Neutrophil (primary cell): ENCODE measurements at regions not wholly inside any gene's neighbourhood (a gene's known extent, or its start where the extent isn't known, plus 50 kb on each side); places are given as distances from the start of the nearest gene placed in this dataset.

Source experiments
- H3K27ac ChIP-seq: fragments of 200-600 bp; sonication (generic); 2 replicates; pipeline ENCODE4 v1.5.1; 2016; ENCODE audit warnings: mild to moderate bottlenecking, moderate library complexity
- H3K27me3 ChIP-seq: fragments of 200-600 bp; sonication (generic); 2 replicates; pipeline ENCODE4 v1.6.0; 2016; ENCODE audit warnings: mild to moderate bottlenecking
- H3K36me3 ChIP-seq: fragments of 200-600 bp; sonication (generic); 2 replicates; pipeline ENCODE4 v1.5.1; 2017
- H3K4me1 ChIP-seq, 2 experiments: fragments of 200-600 bp in 1 of 2; sonication (generic) in 1 of 2; 1 replicate in 1 of 2; 2 replicates in 1 of 2; pipeline versions ENCODE4 v1.5.1 to v1.6.1; 2013 to 2016; ENCODE audit warnings: low read depth in 1 of 2, low read length in 1 of 2, mild to moderate bottlenecking in 1 of 2, moderate library complexity in 1 of 2; ENCODE audit not compliant: control insufficient read depth in 1 of 2, insufficient read depth in 1 of 2
- H3K4me3 ChIP-seq, 2 experiments: fragments of 200-600 bp in 1 of 2; sonication (generic) in 1 of 2; 1 replicate in 1 of 2; 2 replicates in 1 of 2; pipeline ENCODE4 v1.5.1; 2013 to 2016; ENCODE audit warnings: low read depth in 1 of 2, low read length in 1 of 2, mild to moderate bottlenecking in 1 of 2, moderate library complexity in 1 of 2
- H3K9me3 ChIP-seq: fragments of 200-600 bp; sonication (generic); 2 replicates; pipeline ENCODE4 v1.5.1; 2016
- CTCF ChIP-seq: fragments of 200-600 bp; sonication (generic); IDR thresholded peaks from 2 replicates; pipeline ENCODE4 v1.5.1; 2016; ENCODE audit warnings: antibody characterized with exemption

DNA sequence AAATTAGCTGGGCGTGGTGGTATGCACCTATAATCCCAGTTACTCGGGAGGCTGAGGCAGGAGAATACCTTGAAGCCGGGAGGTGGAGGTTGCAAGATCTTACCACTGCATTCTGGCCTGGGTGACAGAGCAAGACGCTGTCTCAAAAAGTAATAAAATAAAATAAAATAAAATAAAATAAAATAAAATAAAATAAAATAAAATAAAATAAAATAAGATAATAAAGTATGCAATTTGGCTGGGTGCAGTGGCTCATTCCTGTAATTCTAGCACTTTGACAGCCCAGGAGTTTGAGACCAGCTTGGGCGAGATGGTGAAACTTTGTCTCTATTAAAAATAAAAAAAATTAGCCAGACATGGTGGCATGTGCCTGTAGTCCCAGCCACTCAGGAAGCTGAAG is 85.6 kb upstream of the XPO1 start:
- H3K27me3 ChIP-seq, result no peaks in the 10 kb centered on the region
- no peak overlapping the region for H3K27ac ChIP-seq
- no peaks in the 10 kb centered on the region for H3K9me3 ChIP-seq
- H3K4me1 ChIP-seq, result no peaks in the 10 kb centered on the region
- no peak for TF ChIP-seq CTCF
- H3K36me3 ChIP-seq, result no peaks in the 10 kb centered on the region
- H3K4me3 ChIP-seq, result no peak overlapping the region

DNA sequence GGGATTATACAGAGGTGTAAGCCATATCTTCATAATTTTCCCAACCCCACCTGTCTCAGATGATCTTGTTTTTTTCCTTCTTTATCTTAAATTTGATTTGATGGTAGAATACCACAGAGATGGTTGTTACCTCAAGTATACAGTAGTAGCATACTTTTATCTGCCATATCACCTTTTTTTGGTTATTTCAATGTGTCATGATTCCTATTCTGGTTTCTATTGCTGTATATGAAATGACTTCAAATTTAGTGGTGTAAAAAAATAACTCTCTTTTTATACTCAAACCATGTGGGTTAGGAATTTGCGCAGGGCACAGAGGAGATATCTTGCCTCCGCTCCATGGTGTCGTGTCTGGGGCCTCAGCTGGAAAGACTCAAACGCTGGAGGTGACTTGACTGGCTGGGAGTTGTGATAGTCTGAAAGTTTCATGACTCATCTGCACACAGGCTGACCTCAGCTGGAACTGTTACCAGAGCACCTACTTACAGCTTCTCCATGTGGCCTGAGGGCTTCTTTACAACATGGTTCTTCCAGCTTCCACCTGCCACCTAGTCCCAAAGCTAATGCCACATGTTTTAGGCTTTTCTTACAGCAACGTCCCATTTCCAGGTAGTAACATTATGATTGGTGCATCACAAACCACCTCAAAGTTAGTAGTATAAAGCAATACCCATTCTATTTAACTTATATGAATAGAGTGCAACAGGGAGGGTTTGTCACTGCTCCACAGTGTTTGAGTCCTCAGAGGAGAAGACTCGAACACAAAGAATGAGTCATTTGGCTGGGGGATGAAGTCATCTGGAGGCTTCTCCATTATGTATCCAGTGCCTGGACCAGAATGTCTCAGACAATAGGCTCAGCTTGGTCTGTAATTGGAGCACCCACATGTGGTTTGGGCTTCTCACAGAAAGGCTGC is 82.3 kb upstream of the XPO1 start:
- Histone ChIP-seq H3K27me3 (no peaks in the 10 kb centered on the region), H3K4me1 (no peaks in the 10 kb centered on the region), H3K4me3 (no peak overlapping the region), H3K36me3 (no peaks in the 10 kb centered on the region), H3K9me3 (no peaks in the 10 kb centered on the region), H3K27ac (no peak overlapping the region)
- TF ChIP-seq CTCF, result no peak

- H3K27ac ChIP-seq, result no peak overlapping the region
- no peaks in the 10 kb centered on the region for H3K36me3 ChIP-seq
- H3K4me3 ChIP-seq, result no peak overlapping the region
- H3K4me1 ChIP-seq, result no peaks in the 10 kb centered on the region
- TF ChIP-seq CTCF, result no peak
- no peaks in the 10 kb centered on the region for H3K9me3 ChIP-seq
- no peaks in the 10 kb centered on the region for H3K27me3 ChIP-seq
Observed at GRCh38 chr2:61619561-61619960, 81.4 kb upstream of the XPO1 start.

DNA sequence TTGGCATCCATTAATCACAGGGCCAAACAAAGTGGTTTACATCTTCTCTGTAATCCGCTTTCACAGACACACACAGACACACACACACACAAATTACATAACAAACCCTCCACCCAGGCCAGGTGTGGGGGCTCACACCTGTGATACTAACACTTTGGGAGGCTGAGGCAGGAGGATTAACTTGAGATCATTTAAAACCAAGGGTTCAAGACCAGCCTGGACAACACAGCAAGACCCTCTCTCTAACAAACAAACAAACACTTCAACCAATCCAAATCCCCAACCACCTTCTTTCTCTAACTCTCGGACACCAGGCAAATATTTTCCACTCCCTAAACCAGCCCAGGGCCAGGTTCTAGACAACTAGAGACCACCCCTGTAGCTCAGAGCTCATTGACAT is 79.5 kb upstream of the XPO1 start:
- H3K27me3 ChIP-seq, result no peaks in the 10 kb centered on the region
- no peaks in the 10 kb centered on the region for H3K4me1 ChIP-seq
- H3K27ac ChIP-seq, result no peak overlapping the region
- no peak for TF ChIP-seq CTCF
- H3K4me3 ChIP-seq, result no peak overlapping the region
- H3K9me3 ChIP-seq, result no peaks in the 10 kb centered on the region
- H3K36me3 ChIP-seq, result no peaks in the 10 kb centered on the region

DNA sequence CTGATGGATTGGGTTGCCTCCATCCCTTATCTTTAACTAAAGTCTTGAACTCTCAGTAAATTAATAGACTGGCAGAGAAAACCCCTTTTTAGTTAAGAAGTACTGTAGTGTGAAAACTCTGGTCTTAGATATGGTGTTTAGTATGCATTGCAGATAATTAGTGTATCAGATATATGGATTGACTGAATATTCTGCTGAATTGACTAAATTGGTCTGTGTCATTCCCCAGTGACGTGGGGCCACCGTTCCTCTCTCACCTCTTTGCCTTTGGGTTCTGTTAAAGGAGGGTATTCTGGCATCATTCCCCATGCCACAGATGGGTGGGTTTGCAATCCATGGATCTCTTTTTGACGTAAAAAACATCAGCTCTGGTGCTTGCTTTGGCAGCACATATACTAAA is 67.1 kb upstream of the XPO1 start:
- no peak for TF ChIP-seq CTCF
- H3K36me3 ChIP-seq, result no peaks in the 10 kb centered on the region
- H3K4me3 ChIP-seq, result no peak overlapping the region
- no peaks in the 10 kb centered on the region for H3K27me3 ChIP-seq
- no peak overlapping the region for H3K27ac ChIP-seq
- H3K4me1 ChIP-seq, result no peaks in the 10 kb centered on the region
- H3K9me3 ChIP-seq, result no peaks in the 10 kb centered on the region
